Smooth muscle cell (in vitro differentiated cells): ENCODE measurements at regions not wholly inside any gene's neighbourhood (a gene's known extent, or its start where the extent isn't known, plus 50 kb on each side); places are given as distances from the start of the nearest gene placed in this dataset.

Experiments
- DNase-seq: peaks from one replicate; lab custom pipeline; 2025; ENCODE audit not compliant: unreplicated experiment; lab: John Stamatoyannopoulos, UW
- H2AFZ ChIP-seq: fragments of 200-600 bp; sonication (generic); 2 replicates; pipeline ENCODE4 v1.6.0; 2016; ENCODE audit warnings: antibody characterized with exemption, low read depth, mild to moderate bottlenecking
- H3F3A ChIP-seq: fragments of 200-600 bp; sonication (generic); 2 replicates; pipeline ENCODE4 v1.6.0; 2017; ENCODE audit warnings: antibody characterized with exemption, low read depth
- H3K27ac ChIP-seq: fragments of 200-600 bp; sonication (generic); 2 replicates; pipeline ENCODE4 v1.5.1; 2016; ENCODE audit warnings: low read depth, mild to moderate bottlenecking
- H3K27me3 ChIP-seq: fragments of 200-600 bp; sonication (generic); 2 replicates; pipeline ENCODE4 v1.6.1; 2016; ENCODE audit warnings: low read depth, mild to moderate bottlenecking
- H3K36me3 ChIP-seq: fragments of 200-600 bp; sonication (generic); 2 replicates; pipeline ENCODE4 v1.5.1; 2016; ENCODE audit warnings: low read depth
- H3K4me1 ChIP-seq: fragments of 200-600 bp; sonication (generic); 2 replicates; pipeline ENCODE4 v1.5.1; 2016; ENCODE audit warnings: low read depth
- H3K4me2 ChIP-seq: fragments of 200-600 bp; sonication (generic); 2 replicates; pipeline ENCODE4 v1.6.0; 2016; ENCODE audit warnings: mild to moderate bottlenecking
- H3K4me3 ChIP-seq: fragments of 200-600 bp; sonication (generic); 2 replicates; pipeline ENCODE4 v1.5.1; 2016; ENCODE audit warnings: mild to moderate bottlenecking
- H3K79me2 ChIP-seq: fragments of 200-600 bp; sonication (generic); 2 replicates; pipeline ENCODE4 v1.6.0; 2016; ENCODE audit warnings: low read depth, mild to moderate bottlenecking
- H3K9ac ChIP-seq: fragments of 200-600 bp; sonication (generic); 2 replicates; pipeline ENCODE4 v1.6.0; 2016; ENCODE audit warnings: low read depth
- H3K9me3 ChIP-seq: fragments of 200-600 bp; sonication (generic); replicated peaks from 2 replicates; pipeline ENCODE4 v1.5.1; 2016; ENCODE audit warnings: low read depth
- H4K20me1 ChIP-seq: fragments of 200-600 bp; sonication (generic); 2 replicates; pipeline ENCODE4 v1.6.0; 2016; ENCODE audit warnings: low read depth
- WGBS: methylation state at CpG from one replicate; pipeline ENCODE4 v1.1.7; 2016; ENCODE audit warnings: low lambda C conversion rate; 5-methylcytosine and 5-hydroxymethylcytosine counted together
- TF ChIP-seq, protein P1 (sequence below): fragments of 200-600 bp; sonication (generic); IDR thresholded peaks from 2 replicates; pipeline ENCODE4 v1.5.1; 2017; ENCODE audit warnings: borderline replicate concordance, mild to moderate bottlenecking, antibody characterized with exemption; ENCODE audit not compliant: insufficient read depth, poor library complexity, severe bottlenecking

DNA sequence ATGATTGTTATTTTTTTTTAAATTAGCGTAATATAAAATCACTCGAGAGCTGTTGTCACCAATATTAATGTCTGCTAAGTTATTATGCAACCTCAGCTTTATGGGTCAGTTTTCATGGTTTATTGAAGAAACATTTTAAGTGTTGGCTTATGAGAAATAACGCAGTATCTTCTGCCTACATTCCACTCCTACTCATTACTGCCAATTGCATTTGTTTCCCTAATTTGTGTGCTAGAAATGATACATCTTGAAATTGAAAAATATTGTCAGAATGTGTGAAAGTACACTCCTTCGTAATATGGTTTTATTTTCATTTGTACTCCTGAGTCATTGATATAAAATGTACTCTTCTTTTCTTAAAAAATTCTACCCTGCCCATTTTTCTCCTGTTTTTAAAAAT, 333.3 kb upstream of the HSF2 start:
- Histone ChIP-seq H3K4me2 (no peak overlapping the region), H3K79me2 (no peaks in the 10 kb centered on the region), H3K9me3 (no peaks in the 10 kb centered on the region), H3K4me1 (peaks cover 15% of the 10 kb centered on the region), H3K36me3 (no peaks in the 10 kb centered on the region), H3K27ac (no peak overlapping the region), H3K4me3 (no peak overlapping the region), H2AFZ (no peak overlapping the region), H4K20me1 (no peaks in the 10 kb centered on the region), H3K9ac (no peak overlapping the region), H3K27me3 (no peaks in the 10 kb centered on the region), H3F3A (no peaks in the 10 kb centered on the region)
- TF ChIP-seq, protein P1, sequence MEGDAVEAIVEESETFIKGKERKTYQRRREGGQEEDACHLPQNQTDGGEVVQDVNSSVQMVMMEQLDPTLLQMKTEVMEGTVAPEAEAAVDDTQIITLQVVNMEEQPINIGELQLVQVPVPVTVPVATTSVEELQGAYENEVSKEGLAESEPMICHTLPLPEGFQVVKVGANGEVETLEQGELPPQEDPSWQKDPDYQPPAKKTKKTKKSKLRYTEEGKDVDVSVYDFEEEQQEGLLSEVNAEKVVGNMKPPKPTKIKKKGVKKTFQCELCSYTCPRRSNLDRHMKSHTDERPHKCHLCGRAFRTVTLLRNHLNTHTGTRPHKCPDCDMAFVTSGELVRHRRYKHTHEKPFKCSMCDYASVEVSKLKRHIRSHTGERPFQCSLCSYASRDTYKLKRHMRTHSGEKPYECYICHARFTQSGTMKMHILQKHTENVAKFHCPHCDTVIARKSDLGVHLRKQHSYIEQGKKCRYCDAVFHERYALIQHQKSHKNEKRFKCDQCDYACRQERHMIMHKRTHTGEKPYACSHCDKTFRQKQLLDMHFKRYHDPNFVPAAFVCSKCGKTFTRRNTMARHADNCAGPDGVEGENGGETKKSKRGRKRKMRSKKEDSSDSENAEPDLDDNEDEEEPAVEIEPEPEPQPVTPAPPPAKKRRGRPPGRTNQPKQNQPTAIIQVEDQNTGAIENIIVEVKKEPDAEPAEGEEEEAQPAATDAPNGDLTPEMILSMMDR = no peak
- WGBS = 82% methylated on average over 4 of the region's 4 CpGs
- no peak for DNase-seq

DNA sequence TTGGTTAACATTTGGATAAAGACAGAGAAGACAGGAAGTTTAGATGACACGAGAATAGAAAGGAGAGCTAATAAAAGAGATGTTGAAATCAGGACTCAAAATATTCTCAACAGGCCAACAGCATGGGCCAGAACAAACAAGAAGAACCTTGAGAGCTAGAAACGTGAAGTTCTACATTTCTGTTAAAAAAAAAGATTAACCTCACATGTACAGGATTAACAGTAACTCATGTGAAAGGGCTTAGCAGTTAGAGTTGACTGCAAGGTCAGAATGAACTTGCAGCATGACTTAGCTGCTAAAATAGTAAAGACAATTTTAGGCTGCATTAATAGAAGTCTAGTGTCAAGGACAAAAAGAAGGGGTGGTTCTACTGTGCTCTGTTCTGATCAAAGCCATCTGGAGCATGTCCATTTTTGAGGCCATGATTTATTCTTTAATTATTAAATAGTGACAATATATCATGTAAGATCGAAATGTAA, 331.1 kb upstream of the HSF2 start:
- no peaks in the 10 kb centered on the region for H3K27me3 ChIP-seq
- peaks cover 3% of the 10 kb centered on the region for H3K4me1 ChIP-seq
- no peak overlapping the region for H3K27ac ChIP-seq
- H3F3A ChIP-seq = no peaks in the 10 kb centered on the region
- TF ChIP-seq, protein P1 = no peak
- peak overlapping the region; percentile 38 for H2AFZ ChIP-seq
- no peaks in the 10 kb centered on the region for H4K20me1 ChIP-seq
- no peak overlapping the region for H3K4me2 ChIP-seq
- no peaks in the 10 kb centered on the region for H3K9me3 ChIP-seq
- no peaks in the 10 kb centered on the region for H3K79me2 ChIP-seq
- H3K4me3 ChIP-seq = no peak overlapping the region
- no peak for DNase-seq
- H3K9ac ChIP-seq = no peak overlapping the region
- WGBS = 61% methylated on average over 3 of the region's 3 CpGs
- H3K36me3 ChIP-seq = no peaks in the 10 kb centered on the region

DNA sequence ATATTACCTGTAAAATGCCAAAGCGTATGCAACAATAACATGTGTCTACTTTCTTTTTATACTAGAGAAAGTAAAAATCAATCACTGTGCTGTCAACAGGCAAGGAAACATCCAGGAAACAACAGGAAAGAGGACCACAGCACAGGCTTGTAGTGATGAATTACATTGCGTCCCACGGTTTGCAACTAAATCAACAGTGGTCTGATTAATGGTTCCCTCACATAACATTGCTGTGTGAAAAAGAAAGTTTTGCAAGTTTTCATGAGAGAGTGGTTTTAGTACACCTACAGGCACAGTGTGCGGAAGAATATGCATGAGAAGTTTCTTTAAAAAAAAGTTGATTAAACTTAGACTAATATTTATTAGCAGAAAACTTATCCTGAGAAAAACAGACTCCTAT, 329.5 kb upstream of the HSF2 start:
- Histone ChIP-seq H3F3A (no peaks in the 10 kb centered on the region), H2AFZ (no peak overlapping the region), H3K27ac (no peak overlapping the region), H3K9ac (no peak overlapping the region), H3K4me3 (no peak overlapping the region), H3K79me2 (no peaks in the 10 kb centered on the region), H3K4me1 (no peaks in the 10 kb centered on the region), H3K27me3 (no peaks in the 10 kb centered on the region), H3K9me3 (no peaks in the 10 kb centered on the region), H3K4me2 (no peak overlapping the region), H4K20me1 (no peaks in the 10 kb centered on the region), H3K36me3 (no peaks in the 10 kb centered on the region)
- TF ChIP-seq, protein P1 = no peak
- 92% methylated on average over 4 of the region's 4 CpGs for WGBS
- DNase-seq = no peak

DNA sequence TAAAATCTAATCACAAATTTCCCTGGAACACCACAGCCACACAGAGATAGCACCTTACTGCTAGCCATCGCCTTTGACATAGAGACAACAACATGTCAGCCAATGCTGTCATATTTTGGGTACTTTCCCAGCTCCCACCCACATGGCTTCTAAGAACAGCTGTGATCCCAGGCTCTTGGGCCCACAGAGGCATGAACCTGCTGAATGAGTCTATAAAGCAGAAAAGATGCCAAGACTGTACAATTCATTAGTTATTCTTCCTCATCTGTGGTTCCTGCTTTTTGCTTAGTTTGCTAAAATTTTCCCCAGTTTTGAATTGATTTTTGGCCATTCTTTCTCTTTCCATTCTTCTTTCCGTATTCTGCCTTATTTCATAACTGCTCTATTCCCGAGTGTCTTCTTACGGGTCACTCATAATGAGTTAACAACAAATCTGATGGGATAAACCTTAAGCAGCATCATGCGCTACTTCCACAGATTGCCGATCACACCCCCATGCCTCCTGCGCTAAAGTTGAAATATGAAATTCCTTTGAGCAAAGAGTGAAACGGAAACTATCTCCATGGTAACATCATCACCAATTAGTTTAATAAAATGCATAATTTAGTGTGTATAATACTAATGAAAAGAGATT, 327.3 kb upstream of the HSF2 start:
- no peak overlapping the region for H3K9ac ChIP-seq
- H2AFZ ChIP-seq = no peak overlapping the region
- no peaks in the 10 kb centered on the region for H4K20me1 ChIP-seq
- no peaks in the 10 kb centered on the region for H3K4me1 ChIP-seq
- TF ChIP-seq, protein P1 = no peak
- H3K79me2 ChIP-seq = no peaks in the 10 kb centered on the region
- no peaks in the 10 kb centered on the region for H3K27me3 ChIP-seq
- H3K27ac ChIP-seq = no peak overlapping the region
- DNase-seq = no peak
- H3F3A ChIP-seq = no peaks in the 10 kb centered on the region
- H3K4me3 ChIP-seq = no peak overlapping the region
- 93% methylated on average over 8 of the region's 8 CpGs for WGBS
- no peaks in the 10 kb centered on the region for H3K9me3 ChIP-seq
- no peak overlapping the region for H3K4me2 ChIP-seq
- H3K36me3 ChIP-seq = no peaks in the 10 kb centered on the region
